ELR (cell line): ENCODE measurements at regions not wholly inside any gene's neighbourhood (a gene's known extent, or its start where the extent isn't known, plus 50 kb on each side); places are given as distances from the start of the nearest gene placed in this dataset.
A peak's percentile ranks its signal among the peaks of the same experiment; 100 is the strongest.
"Not testable (repeated sequence)": the region's sequence is repeated elsewhere in the genome, so short reads cannot be mapped to it uniquely, and the experiment has no call there.

ENCODE experiments used
- DNase-seq: peaks from one replicate; pipeline ENCODE4 v3.0.0-alpha.2; 2015; ENCODE audit warnings: low read depth

GRCh38 chr5:105917189-105917588 lies 1753.5 kb downstream of the EFNA5 start:
- DNase-seq = no peak

GRCh38 chr5:105907016-105907415 lies 1763.7 kb downstream of the EFNA5 start:
- no peak for DNase-seq

- no peak for DNase-seq
Measured at GRCh38 chr5:105905392-105905791, 1765.3 kb downstream of the EFNA5 start.

- no peak for DNase-seq
Measured at GRCh38 chr5:105903069-105903468, 1767.7 kb downstream of the EFNA5 start.

GRCh38 chr5:105899726-105900125 lies 1771.0 kb downstream of the EFNA5 start:
- no peak for DNase-seq

- no peak for DNase-seq
Measured at GRCh38 chr5:105898183-105898582, 1772.6 kb downstream of the EFNA5 start.

GRCh38 chr5:105885266-105885665 lies 1785.5 kb downstream of the EFNA5 start:
- peak; percentile 66 for DNase-seq

GRCh38 chr5:105882956-105883481 lies 1787.7 kb downstream of the EFNA5 start:
- no peak for DNase-seq

GRCh38 chr5:105878402-105878801 lies 1792.3 kb downstream of the EFNA5 start:
- DNase-seq = no peak

- peak; percentile 21 for DNase-seq
Measured at GRCh38 chr5:105877592-105877991, 1793.1 kb downstream of the EFNA5 start.

- no peak for DNase-seq
Measured at GRCh38 chr5:105874316-105874715, 1796.4 kb downstream of the EFNA5 start.

- no peak for DNase-seq
Measured at GRCh38 chr5:105872569-105873270, 1798.0 kb downstream of the EFNA5 start.

- DNase-seq = no peak
Measured at GRCh38 chr5:105868038-105868780, 1802.5 kb downstream of the EFNA5 start.

GRCh38 chr5:105865834-105866233 lies 1804.9 kb downstream of the EFNA5 start:
- DNase-seq = no peak

- DNase-seq = not testable (repeated sequence)
Measured at GRCh38 chr5:105859350-105859749, 1811.4 kb downstream of the EFNA5 start.

GRCh38 chr5:105849701-105850100 lies 1821.0 kb downstream of the EFNA5 start:
- DNase-seq = peak; percentile 49

GRCh38 chr5:105840800-105841199 lies 1829.9 kb downstream of the EFNA5 start:
- no peak for DNase-seq

- DNase-seq = no peak
Measured at GRCh38 chr5:105836887-105837286, 1833.8 kb downstream of the EFNA5 start.

GRCh38 chr5:105836268-105836667 lies 1834.5 kb downstream of the EFNA5 start:
- no peak for DNase-seq

- DNase-seq = no peak
Measured at GRCh38 chr5:105828821-105829220, 1841.9 kb downstream of the EFNA5 start.

- no peak for DNase-seq
Measured at GRCh38 chr5:105821800-105822199, 1848.9 kb downstream of the EFNA5 start.

- no peak for DNase-seq
Measured at GRCh38 chr5:105817914-105818313, 1852.8 kb downstream of the EFNA5 start.

GRCh38 chr5:105817416-105817815 lies 1853.3 kb downstream of the EFNA5 start:
- no peak for DNase-seq
